ENCODE measurements at regions not wholly inside any gene's neighbourhood (a gene's known extent, or its start where the extent isn't known, plus 50 kb on each side); places are given as distances from the start of the nearest gene placed in this dataset.

DNA sequence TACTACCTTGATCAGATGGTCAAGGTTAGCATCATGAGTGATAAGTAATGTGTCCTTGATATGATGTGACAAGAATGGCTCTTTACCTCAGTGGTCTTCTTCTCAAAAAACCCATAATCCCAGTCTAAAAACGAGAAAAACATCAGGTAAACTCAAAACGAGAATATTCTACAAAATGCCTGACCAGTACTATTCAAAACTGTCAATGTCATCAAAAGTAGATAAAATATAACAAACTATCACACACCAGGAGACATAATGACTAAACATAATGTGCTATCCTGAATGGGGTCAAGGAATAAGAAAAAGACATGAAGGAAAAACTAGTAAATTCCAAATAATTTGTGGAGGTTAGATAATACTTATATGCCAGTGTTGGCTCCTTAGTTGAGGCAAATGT lies 85.2 kb upstream of the PDHA2 start:
- H2AFZ ChIP-seq (ENCODE audit: low read depth), result no peak overlapping the region
- no peaks in the 10 kb centered on the region for H3K27me3 ChIP-seq (ENCODE audit: insufficient read depth)
- H3K79me2 ChIP-seq (ENCODE audit: insufficient read depth), result no peaks in the 10 kb centered on the region
- no peaks in the 10 kb centered on the region; a peak in 1 of 4 replicates for H3K4me1 ChIP-seq (ENCODE audit: control insufficient read depth in 1 of 2, insufficient read depth in 2 of 2, low read depth in 1 of 2, low read length in 1 of 2)
- TF ChIP-seq JUND (IDR thresholded peaks at IDR 0.05) (no peak), RFX5 (IDR thresholded peaks at IDR 0.05; ENCODE audit: low read length) (no peak), TAF1 (IDR thresholded peaks at IDR 0.05; ENCODE audit: borderline replicate concordance, low read depth, low read length) (no peak), YY1 (IDR thresholded peaks at IDR 0.05; ENCODE audit: low read depth) (no peak), FOXJ3 (CRISPR knock-in tag; IDR thresholded peaks at IDR 0.05) (no peak), GABPA (IDR thresholded peaks at IDR 0.05; ENCODE audit: low read depth) (no peak), RXRA (IDR thresholded peaks at IDR 0.05; ENCODE audit: borderline replicate concordance, low read depth) (no peak), CHD2 (IDR thresholded peaks at IDR 0.05; ENCODE audit: low read length, partially characterized antibody) (no peak), MEF2A (IDR thresholded peaks at IDR 0.05; ENCODE audit: borderline replicate concordance, low read depth) (no peak)
- TF ChIP-seq, protein P1, sequence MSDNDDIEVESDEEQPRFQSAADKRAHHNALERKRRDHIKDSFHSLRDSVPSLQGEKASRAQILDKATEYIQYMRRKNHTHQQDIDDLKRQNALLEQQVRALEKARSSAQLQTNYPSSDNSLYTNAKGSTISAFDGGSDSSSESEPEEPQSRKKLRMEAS (IDR thresholded peaks at IDR 0.05; ENCODE audit: low read depth), result no peak
- TF ChIP-seq, protein P2, sequence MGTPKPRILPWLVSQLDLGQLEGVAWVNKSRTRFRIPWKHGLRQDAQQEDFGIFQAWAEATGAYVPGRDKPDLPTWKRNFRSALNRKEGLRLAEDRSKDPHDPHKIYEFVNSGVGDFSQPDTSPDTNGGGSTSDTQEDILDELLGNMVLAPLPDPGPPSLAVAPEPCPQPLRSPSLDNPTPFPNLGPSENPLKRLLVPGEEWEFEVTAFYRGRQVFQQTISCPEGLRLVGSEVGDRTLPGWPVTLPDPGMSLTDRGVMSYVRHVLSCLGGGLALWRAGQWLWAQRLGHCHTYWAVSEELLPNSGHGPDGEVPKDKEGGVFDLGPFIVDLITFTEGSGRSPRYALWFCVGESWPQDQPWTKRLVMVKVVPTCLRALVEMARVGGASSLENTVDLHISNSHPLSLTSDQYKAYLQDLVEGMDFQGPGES (IDR thresholded peaks at IDR 0.05; ENCODE audit: low read depth, low read length), result no peak
- TF ChIP-seq, protein P3, sequence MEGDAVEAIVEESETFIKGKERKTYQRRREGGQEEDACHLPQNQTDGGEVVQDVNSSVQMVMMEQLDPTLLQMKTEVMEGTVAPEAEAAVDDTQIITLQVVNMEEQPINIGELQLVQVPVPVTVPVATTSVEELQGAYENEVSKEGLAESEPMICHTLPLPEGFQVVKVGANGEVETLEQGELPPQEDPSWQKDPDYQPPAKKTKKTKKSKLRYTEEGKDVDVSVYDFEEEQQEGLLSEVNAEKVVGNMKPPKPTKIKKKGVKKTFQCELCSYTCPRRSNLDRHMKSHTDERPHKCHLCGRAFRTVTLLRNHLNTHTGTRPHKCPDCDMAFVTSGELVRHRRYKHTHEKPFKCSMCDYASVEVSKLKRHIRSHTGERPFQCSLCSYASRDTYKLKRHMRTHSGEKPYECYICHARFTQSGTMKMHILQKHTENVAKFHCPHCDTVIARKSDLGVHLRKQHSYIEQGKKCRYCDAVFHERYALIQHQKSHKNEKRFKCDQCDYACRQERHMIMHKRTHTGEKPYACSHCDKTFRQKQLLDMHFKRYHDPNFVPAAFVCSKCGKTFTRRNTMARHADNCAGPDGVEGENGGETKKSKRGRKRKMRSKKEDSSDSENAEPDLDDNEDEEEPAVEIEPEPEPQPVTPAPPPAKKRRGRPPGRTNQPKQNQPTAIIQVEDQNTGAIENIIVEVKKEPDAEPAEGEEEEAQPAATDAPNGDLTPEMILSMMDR (IDR thresholded peaks at IDR 0.05), result no peak
- no peak overlapping the region for H3K4me2 ChIP-seq
- CTCF ChIA-PET, result no interaction called here
- no peaks in the 10 kb centered on the region for H3K9me3 ChIP-seq
- WGBS (ENCODE audit: low lambda C conversion rate), result 58% methylated on average over 2 of the region's 2 CpGs
- no peaks in the 10 kb centered on the region for H3K9me2 ChIP-seq
- H3F3A ChIP-seq (replicated peaks; ENCODE audit: insufficient read depth), result no peaks in the 10 kb centered on the region
- H3K36me3 ChIP-seq (replicated peaks in 1 of 2; ENCODE audit: control insufficient read depth in 1 of 2, insufficient read depth in 2 of 2, low read length in 1 of 2), result no peaks in the 10 kb centered on the region
- no peak for DNase-seq
- POLR2A ChIA-PET, result no interaction called here
- no peak overlapping the region for H3K9ac ChIP-seq
- no peak overlapping the region for H3K4me3 ChIP-seq (ENCODE audit: low read depth in 2 of 2, low read length in 1 of 2)
- no peaks in the 10 kb centered on the region for H4K20me1 ChIP-seq (ENCODE audit: insufficient read depth)
- no peak overlapping the region for H3K27ac ChIP-seq (ENCODE audit: low read depth in 2 of 2, low read length in 1 of 2)

DNA sequence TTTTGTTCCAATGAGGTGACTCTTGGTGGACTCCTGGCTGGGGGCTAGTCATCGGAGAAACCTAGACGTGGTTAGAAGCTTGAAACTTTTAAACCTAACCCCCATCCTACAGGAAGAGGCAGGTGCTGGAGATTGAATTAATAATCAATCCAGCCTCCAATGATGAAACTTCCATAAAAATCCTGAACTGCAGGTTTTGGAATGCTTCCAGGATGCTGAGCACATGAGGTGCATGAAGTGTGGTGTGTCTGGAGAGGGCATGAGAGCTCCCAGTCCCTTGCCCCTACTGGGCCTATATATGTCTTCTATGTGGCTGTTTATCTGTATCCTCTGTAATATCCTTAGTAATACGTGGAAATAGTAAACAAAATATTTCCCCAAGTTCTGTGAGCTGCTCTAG lies 90.7 kb upstream of the PDHA2 start:
- Histone ChIP-seq H3K79me2 (ENCODE audit: insufficient read depth) (no peaks in the 10 kb centered on the region), H3F3A (replicated peaks; ENCODE audit: insufficient read depth) (no peaks in the 10 kb centered on the region), H3K9me2 (no peaks in the 10 kb centered on the region), H3K9me3 (no peaks in the 10 kb centered on the region), H3K36me3 (replicated peaks in 1 of 2; ENCODE audit: control insufficient read depth in 1 of 2, insufficient read depth in 2 of 2, low read length in 1 of 2) (no peaks in the 10 kb centered on the region), H3K27me3 (ENCODE audit: insufficient read depth) (no peaks in the 10 kb centered on the region), H3K9ac (no peak overlapping the region), H3K4me3 (ENCODE audit: low read depth in 2 of 2, low read length in 1 of 2) (no peak overlapping the region), H3K4me2 (no peak overlapping the region), H3K4me1 (ENCODE audit: control insufficient read depth in 1 of 2, insufficient read depth in 2 of 2, low read depth in 1 of 2, low read length in 1 of 2) (no peaks in the 10 kb centered on the region), H2AFZ (ENCODE audit: low read depth) (no peak overlapping the region), H3K27ac (ENCODE audit: low read depth in 2 of 2, low read length in 1 of 2) (no peak overlapping the region), H4K20me1 (ENCODE audit: insufficient read depth) (no peaks in the 10 kb centered on the region)
- DNase-seq, result no peak
- ChIA-PET CTCF (no interaction called here), POLR2A (no interaction called here)
- TF ChIP-seq YY1 (IDR thresholded peaks at IDR 0.05; ENCODE audit: low read depth) (no peak), TAF1 (IDR thresholded peaks at IDR 0.05; ENCODE audit: borderline replicate concordance, low read depth, low read length) (no peak), FOSL2 (IDR thresholded peaks at IDR 0.05; ENCODE audit: borderline replicate concordance, low read depth) (no peak)
- 59% methylated on average over 3 of the region's 3 CpGs for WGBS (ENCODE audit: low lambda C conversion rate)

Data from SK-N-SH (cell line).